ENCODE measurements at regions not wholly inside any gene's neighbourhood (a gene's known extent, or its start where the extent isn't known, plus 50 kb on each side); places are given as distances from the start of the nearest gene placed in this dataset.

- TF ChIP-seq, protein P1, sequence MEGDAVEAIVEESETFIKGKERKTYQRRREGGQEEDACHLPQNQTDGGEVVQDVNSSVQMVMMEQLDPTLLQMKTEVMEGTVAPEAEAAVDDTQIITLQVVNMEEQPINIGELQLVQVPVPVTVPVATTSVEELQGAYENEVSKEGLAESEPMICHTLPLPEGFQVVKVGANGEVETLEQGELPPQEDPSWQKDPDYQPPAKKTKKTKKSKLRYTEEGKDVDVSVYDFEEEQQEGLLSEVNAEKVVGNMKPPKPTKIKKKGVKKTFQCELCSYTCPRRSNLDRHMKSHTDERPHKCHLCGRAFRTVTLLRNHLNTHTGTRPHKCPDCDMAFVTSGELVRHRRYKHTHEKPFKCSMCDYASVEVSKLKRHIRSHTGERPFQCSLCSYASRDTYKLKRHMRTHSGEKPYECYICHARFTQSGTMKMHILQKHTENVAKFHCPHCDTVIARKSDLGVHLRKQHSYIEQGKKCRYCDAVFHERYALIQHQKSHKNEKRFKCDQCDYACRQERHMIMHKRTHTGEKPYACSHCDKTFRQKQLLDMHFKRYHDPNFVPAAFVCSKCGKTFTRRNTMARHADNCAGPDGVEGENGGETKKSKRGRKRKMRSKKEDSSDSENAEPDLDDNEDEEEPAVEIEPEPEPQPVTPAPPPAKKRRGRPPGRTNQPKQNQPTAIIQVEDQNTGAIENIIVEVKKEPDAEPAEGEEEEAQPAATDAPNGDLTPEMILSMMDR (conservative IDR thresholded peaks at IDR 0.05; ENCODE audit: low read depth, low read length), result no peak
- TF ChIP-seq EZH2 (IDR thresholded peaks at IDR 0.05; ENCODE audit: borderline replicate concordance, low read depth, low read length, poor library complexity, severe bottlenecking), result no peak
Measured at GRCh38 chr3:181613813-181614212, 97.9 kb upstream of the SOX2 start.

All from A673 (cell line).